Adrenal gland (tissue), 9 donors: ENCODE measurements at regions not wholly inside any gene's neighbourhood (a gene's known extent, or its start where the extent isn't known, plus 50 kb on each side); places are given as distances from the start of the nearest gene placed in this dataset.

Source experiments
- DNase-seq, 7 donors: peaks; one replicate each; pipeline ENCODE4 v3.0.0-alpha.2; 2019 to 2020
- H3K27ac ChIP-seq, 5 donors: fragments of 200-600 bp; sonication (generic) in 4 of 5; 1 replicate in 3 of 5; 2 replicates in 2 of 5; pipeline versions ENCODE4 v1.5.1 to v1.8.0; 2016 to 2020; ENCODE audit warnings: mild to moderate bottlenecking in 1 of 5
- H3K27me3 ChIP-seq: fragments of 200-600 bp; 2 replicates; pipeline ENCODE4 v1.8.0; 2021
- H3K36me3 ChIP-seq, 2 donors: fragments of 200-600 bp; replicated peaks in 1 of 2; 1 replicate in 1 of 2; 2 replicates in 1 of 2; pipeline versions ENCODE4 v1.5.1 to v1.8.0; 2018 to 2022
- H3K4me1 ChIP-seq, 2 donors: fragments of 200-600 bp; replicated peaks in 1 of 2; 1 replicate in 1 of 2; 2 replicates in 1 of 2; pipeline versions ENCODE4 v1.5.1 to v1.8.0; 2018 to 2021
- H3K4me3 ChIP-seq, 4 donors: fragments of 200-600 bp; sonication (generic) in 3 of 4; one replicate each; pipeline ENCODE4 v1.5.1; 2016 to 2018
- H3K9me3 ChIP-seq, 3 donors: fragments of 200-600 bp; sonication (generic) in 1 of 3; replicated peaks in 1 of 3; 1 replicate in 2 of 3; 2 replicates in 1 of 3; pipeline versions ENCODE4 v1.5.1 to v1.8.0; 2016 to 2021
- POLR2A ChIP-seq, 2 donors: fragments of 450-650 bp; IDR thresholded peaks; one replicate each; pipeline ENCODE4 v1.6.1; 2017; ENCODE audit warnings: antibody characterized with exemption in 2 of 2, mild to moderate bottlenecking in 2 of 2, moderate library complexity in 1 of 2
- WGBS, 4 donors: extraction: QIAGEN DNeasy Blood & Tissue Kit in 2 of 4; methylation state at CpG; one replicate each; pipeline versions ENCODE4 v1.1.5 to v1.1.7; 2013 to 2017; 5-methylcytosine and 5-hydroxymethylcytosine counted together
- intact Hi-C, 2 donors: fragments of 100-400 bp; cut with DNase I; formaldehyde crosslinking; loops; one replicate each; pipeline versions ENCODE4 v1.14.1 to v1.15.0; 2022 to 2023
- TF ChIP-seq, protein P1 (sequence below), 6 experiments: fragments of 450-650 bp in 4 of 6; fragments of 200-600 bp in 2 of 6; sonication (generic) in 1 of 6; IDR thresholded peaks; 1 replicate in 5 of 6; 2 replicates in 1 of 6; pipeline versions ENCODE4 v1.5.1 to v1.8.0; 2016 to 2021; ENCODE audit warnings: antibody characterized with exemption in 6 of 6, mild to moderate bottlenecking in 2 of 6, moderate library complexity in 1 of 6
- donor health status: healthy with polysubstance abuse.
- donor health status: Bipolar disorder and iron deficiency.
- donor health status: DM: yes; HTN: yes; CAD: no.
- donor health status: DM: no; HTN: no; CAD: no.
- donor health status: DM: no; HTN: no; CAD: no.

DNA sequence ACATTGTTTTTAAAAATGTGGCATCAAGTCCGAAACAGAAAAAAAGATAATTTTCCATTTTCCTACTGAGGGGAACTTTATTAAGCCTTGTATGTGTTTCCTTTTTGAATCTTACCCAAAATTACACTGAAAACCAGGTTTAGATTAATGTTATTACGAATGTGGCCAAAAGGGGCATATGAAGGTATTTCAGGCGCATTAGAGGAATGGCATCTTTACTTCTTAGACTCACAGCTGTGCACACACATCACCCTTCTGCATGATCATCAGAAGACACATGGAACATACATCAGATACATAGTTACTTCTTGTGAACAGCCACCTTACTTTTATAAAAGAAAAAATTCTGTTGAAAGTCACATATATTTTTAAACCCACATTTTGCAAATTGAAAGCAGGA lies 58.6 kb upstream of the ZPBP start:
- no peak for TF ChIP-seq POLR2A (IDR thresholded peaks at IDR 0.05)
- TF ChIP-seq, protein P1, sequence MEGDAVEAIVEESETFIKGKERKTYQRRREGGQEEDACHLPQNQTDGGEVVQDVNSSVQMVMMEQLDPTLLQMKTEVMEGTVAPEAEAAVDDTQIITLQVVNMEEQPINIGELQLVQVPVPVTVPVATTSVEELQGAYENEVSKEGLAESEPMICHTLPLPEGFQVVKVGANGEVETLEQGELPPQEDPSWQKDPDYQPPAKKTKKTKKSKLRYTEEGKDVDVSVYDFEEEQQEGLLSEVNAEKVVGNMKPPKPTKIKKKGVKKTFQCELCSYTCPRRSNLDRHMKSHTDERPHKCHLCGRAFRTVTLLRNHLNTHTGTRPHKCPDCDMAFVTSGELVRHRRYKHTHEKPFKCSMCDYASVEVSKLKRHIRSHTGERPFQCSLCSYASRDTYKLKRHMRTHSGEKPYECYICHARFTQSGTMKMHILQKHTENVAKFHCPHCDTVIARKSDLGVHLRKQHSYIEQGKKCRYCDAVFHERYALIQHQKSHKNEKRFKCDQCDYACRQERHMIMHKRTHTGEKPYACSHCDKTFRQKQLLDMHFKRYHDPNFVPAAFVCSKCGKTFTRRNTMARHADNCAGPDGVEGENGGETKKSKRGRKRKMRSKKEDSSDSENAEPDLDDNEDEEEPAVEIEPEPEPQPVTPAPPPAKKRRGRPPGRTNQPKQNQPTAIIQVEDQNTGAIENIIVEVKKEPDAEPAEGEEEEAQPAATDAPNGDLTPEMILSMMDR (IDR thresholded peaks at IDR 0.05), result no peak
- intact Hi-C loops, result loop anchor here in 1 of 2 donors (10.0 kb wide), 1 partner anchor 1003 kb away; no protein-coding TSS in a partner anchor
- no peaks in the 10 kb centered on the region for H3K27me3 ChIP-seq
- 50 to 68% (median 64%) methylated on average over 3 of the region's 3 CpGs for WGBS, 4 donors
- no peaks in the 10 kb centered on the region for H3K4me1 ChIP-seq
- no peak overlapping the region for H3K4me3 ChIP-seq
- no peak for DNase-seq
- H3K9me3 ChIP-seq, result no peaks in the 10 kb centered on the region
- H3K27ac ChIP-seq, result no peak overlapping the region
- H3K36me3 ChIP-seq, result no peaks in the 10 kb centered on the region

- Histone ChIP-seq H3K27me3 (no peaks in the 10 kb centered on the region), H3K36me3 (no peaks in the 10 kb centered on the region), H3K4me3 (no peak overlapping the region), H3K9me3 (no peaks in the 10 kb centered on the region), H3K27ac (no peak overlapping the region), H3K4me1 (no peaks in the 10 kb centered on the region)
- WGBS, 4 donors, result 51 to 72% (median 55%) methylated on average over 2 of the region's 2 CpGs
- no peak for TF ChIP-seq POLR2A (IDR thresholded peaks at IDR 0.05)
- TF ChIP-seq, protein P1 (IDR thresholded peaks at IDR 0.05), result no peak
- intact Hi-C loops, result loop anchor here in 1 of 2 donors (10.0 kb wide), 1 partner anchor 1004 kb away; no protein-coding TSS in a partner anchor
- DNase-seq, result no peak
Measured at GRCh38 chr7:50151001-50151400, 58.0 kb upstream of the ZPBP start.

DNA sequence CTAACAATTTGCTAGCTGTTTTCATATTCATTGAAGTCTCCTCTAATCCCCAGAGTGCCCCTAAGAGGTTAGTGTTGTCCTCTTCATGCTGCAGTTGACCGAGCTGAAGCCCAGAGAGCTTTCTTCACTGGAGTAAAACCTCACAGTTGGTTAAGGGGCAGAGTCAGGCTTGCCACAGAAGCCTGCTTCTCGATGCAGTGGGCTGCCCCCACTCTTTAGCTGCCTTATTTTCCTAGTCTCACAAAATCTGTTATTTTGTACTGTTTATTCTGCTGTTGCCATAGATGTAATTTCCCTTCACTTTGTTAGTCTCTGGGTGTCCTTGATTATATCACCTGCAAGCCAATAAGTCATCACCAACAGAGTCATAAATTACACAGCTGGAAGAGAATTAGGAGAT lies 56.3 kb upstream of the ZPBP start:
- Histone ChIP-seq H3K9me3 (no peaks in the 10 kb centered on the region), H3K4me1 (no peaks in the 10 kb centered on the region), H3K36me3 (no peaks in the 10 kb centered on the region), H3K27ac (no peak overlapping the region), H3K4me3 (no peak overlapping the region), H3K27me3 (no peaks in the 10 kb centered on the region)
- no peak for DNase-seq
- TF ChIP-seq, protein P1 (IDR thresholded peaks at IDR 0.05), result no peak
- TF ChIP-seq POLR2A (IDR thresholded peaks at IDR 0.05), result no peak
- 29 to 69% (median 54%) methylated on average over 2 of the region's 2 CpGs for WGBS, 4 donors
- intact Hi-C loops, result no loop called here

GRCh38 chr7:50147951-50148808 lies 55.1 kb upstream of the ZPBP start:
- Histone ChIP-seq H3K36me3 (no peaks in the 10 kb centered on the region), H3K9me3 (no peaks in the 10 kb centered on the region), H3K27me3 (no peaks in the 10 kb centered on the region), H3K27ac (no peak overlapping the region), H3K4me3 (no peak overlapping the region), H3K4me1 (no peaks in the 10 kb centered on the region)
- intact Hi-C loops, result no loop called here
- no peak for DNase-seq
- TF ChIP-seq, protein P1 (IDR thresholded peaks at IDR 0.05), result no peak
- TF ChIP-seq POLR2A (IDR thresholded peaks at IDR 0.05), result no peak
- WGBS, 4 donors, result 63 to 72% (median 65%) methylated on average over 6 of the region's 6 CpGs
